SK-N-SH (cell line): ENCODE measurements at regions not wholly inside any gene's neighbourhood (a gene's known extent, or its start where the extent isn't known, plus 50 kb on each side); places are given as distances from the start of the nearest gene placed in this dataset.
A peak's percentile ranks its signal among the peaks of the same experiment; 100 is the strongest.

ENCODE experiments used
- CTCF ChIA-PET: fragments of 300-600, 350-600 bp; formaldehyde crosslinking; extraction: SDS; loops from one replicate; lab custom pipeline; 2021; lab: Yijun Ruan, JAX
- POLR2A ChIA-PET: fragments of 350-600 bp; sonication (Branson Sonifier 250); formaldehyde crosslinking; extraction: SDS; loops from one replicate; lab custom pipeline; 2020; ENCODE audit warnings: antibody characterized with exemption, inconsistent platforms; lab: Yijun Ruan, JAX
- DNase-seq: peaks from one replicate; pipeline ENCODE4 v3.0.0; 2012
- H2AFZ ChIP-seq: fragments of 200-600 bp; sonication (generic); 2 replicates; pipeline ENCODE4 v1.8.1; 2016; ENCODE audit warnings: antibody characterized with exemption, mild to moderate bottlenecking, low read depth
- H3F3A ChIP-seq: fragments of 200-600 bp; sonication (generic); replicated peaks from 2 replicates; pipeline ENCODE3; 2016; ENCODE audit warnings: antibody characterized with exemption, mild to moderate bottlenecking; ENCODE audit not compliant: insufficient read depth
- H3K27ac ChIP-seq, 2 experiments: fragments of 200-500 bp in 1 of 2; fragments of 200-600 bp in 1 of 2; sonication (Bioruptor generic) in 1 of 2; sonication (generic), shearing (Covaris generic) in 1 of 2; 2 replicates each; pipeline versions ENCODE4 v1.5.1 to v1.6.1; 2014 to 2016; ENCODE audit warnings: low read depth in 2 of 2, inconsistent platforms in 1 of 2, low read length in 1 of 2, mild to moderate bottlenecking in 1 of 2, mixed read lengths in 1 of 2
- H3K27me3 ChIP-seq: fragments of 200-600 bp; sonication (generic), shearing (Covaris generic); 2 replicates; pipeline ENCODE4 v1.6.1; 2016; ENCODE audit warnings: mixed run types; ENCODE audit not compliant: insufficient read depth
- H3K36me3 ChIP-seq, 2 experiments: fragments of 200-500 bp in 1 of 2; fragments of 200-600 bp in 1 of 2; sonication (Bioruptor generic) in 1 of 2; sonication (generic) in 1 of 2; replicated peaks in 1 of 2; 2 replicates each; pipeline versions ENCODE3 to v1.5.1; 2014 to 2016; ENCODE audit warnings: low read length in 1 of 2, mild to moderate bottlenecking in 1 of 2; ENCODE audit not compliant: insufficient read depth in 2 of 2, control insufficient read depth in 1 of 2
- H3K4me1 ChIP-seq, 2 experiments: fragments of 200-500 bp in 1 of 2; fragments of 200-600 bp in 1 of 2; sonication (Bioruptor generic) in 1 of 2; sonication (generic), shearing (Covaris generic) in 1 of 2; 2 replicates each; pipeline versions ENCODE4 v1.5.1 to v1.6.1; 2014 to 2016; ENCODE audit warnings: low read depth in 1 of 2, low read length in 1 of 2, mixed run types in 1 of 2; ENCODE audit not compliant: insufficient read depth in 2 of 2, control insufficient read depth in 1 of 2
- H3K4me2 ChIP-seq: fragments of 200-600 bp; sonication (generic), shearing (Covaris generic); 2 replicates; pipeline ENCODE4 v1.6.1; 2017; ENCODE audit warnings: mixed run types
- H3K4me3 ChIP-seq, 2 experiments: fragments of 200-500 bp in 1 of 2; fragments of 200-600 bp in 1 of 2; sonication (Bioruptor generic) in 1 of 2; sonication (generic), shearing (Covaris generic) in 1 of 2; 2 replicates each; pipeline versions ENCODE4 v1.5.1 to v1.8.1; 2014 to 2016; ENCODE audit warnings: low read depth in 2 of 2, inconsistent platforms in 1 of 2, low read length in 1 of 2, mild to moderate bottlenecking in 1 of 2, mixed read lengths in 1 of 2, moderate library complexity in 1 of 2
- H3K79me2 ChIP-seq: fragments of 200-600 bp; sonication (generic); 2 replicates; pipeline ENCODE4 v1.8.1; 2017; ENCODE audit warnings: mild to moderate bottlenecking; ENCODE audit not compliant: insufficient read depth
- H3K9ac ChIP-seq: fragments of 200-600 bp; sonication (generic); 2 replicates; pipeline ENCODE4 v1.6.1; 2017; ENCODE audit warnings: mixed run types
- H3K9me2 ChIP-seq: fragments of 200-600 bp; sonication (generic); 2 replicates; pipeline ENCODE4 v1.6.1; 2017; ENCODE audit warnings: mixed run types
- H3K9me3 ChIP-seq: fragments of 200-600 bp; sonication (generic); 2 replicates; pipeline ENCODE4 v1.6.1; 2017; ENCODE audit warnings: mixed run types, mild to moderate bottlenecking, moderate library complexity
- H4K20me1 ChIP-seq: fragments of 200-600 bp; sonication (generic); 2 replicates; pipeline ENCODE4 v1.6.1; 2017; ENCODE audit warnings: mild to moderate bottlenecking, mixed run types; ENCODE audit not compliant: insufficient read depth
- FOSL2 ChIP-seq: IDR thresholded peaks from 2 replicates; pipeline ENCODE4 v1.4.0; 2012; ENCODE audit warnings: low read depth, mild to moderate bottlenecking, moderate library complexity, borderline replicate concordance
- GATA2 ChIP-seq: sonication (generic); formaldehyde crosslinking; IDR thresholded peaks from 2 replicates; pipeline ENCODE4 v1.5.0; 2020; ENCODE audit warnings: mild to moderate bottlenecking, missing genetic modification reagents
- RFX5 ChIP-seq: IDR thresholded peaks from 2 replicates; pipeline ENCODE4 v1.6.1; 2012; ENCODE audit warnings: mild to moderate bottlenecking, improper control_type of control experiment, low read length
- TCF12 ChIP-seq: IDR thresholded peaks from 2 replicates; pipeline ENCODE4 v1.4.0; 2012
- TEAD4 ChIP-seq: IDR thresholded peaks from 2 replicates; pipeline ENCODE4 v1.4.0; 2012; ENCODE audit warnings: mild to moderate bottlenecking, borderline replicate concordance; ENCODE audit not compliant: insufficient read depth
- USF2 ChIP-seq: fragments of 150-350 bp; IDR thresholded peaks from 2 replicates; pipeline ENCODE4 v1.6.1; 2017; ENCODE audit warnings: antibody characterized with exemption, low read length, low read depth, borderline replicate concordance
- ZBTB33 ChIP-seq: IDR thresholded peaks from 2 replicates; pipeline ENCODE4 v1.4.0; 2012; ENCODE audit warnings: low read depth, borderline replicate concordance
- WGBS: methylation state at CpG from one replicate; pipeline ENCODE4 v1.1.6; 2017; ENCODE audit warnings: low lambda C conversion rate; 5-methylcytosine and 5-hydroxymethylcytosine counted together

- 48% methylated on average over 2 of the region's 2 CpGs for WGBS
- no peak overlapping the region for H3K4me2 ChIP-seq
- TF ChIP-seq FOSL2 (no peak), TEAD4 (no peak), USF2 (no peak), RFX5 (no peak)
- no peaks in the 10 kb centered on the region for H3K9me2 ChIP-seq
- H3K27ac ChIP-seq, result no peak overlapping the region
- CTCF ChIA-PET, result no interaction called here
- H3K79me2 ChIP-seq, result no peaks in the 10 kb centered on the region
- H3F3A ChIP-seq, result no peaks in the 10 kb centered on the region
- H3K4me1 ChIP-seq, result peaks cover 0 to 6% of the 10 kb centered on the region in 2 experiments; a peak in 2 of 4 replicates
- no peaks in the 10 kb centered on the region for H3K9me3 ChIP-seq
- POLR2A ChIA-PET, result no interaction called here
- no peaks in the 10 kb centered on the region for H4K20me1 ChIP-seq
- no peak overlapping the region for H3K9ac ChIP-seq
- H3K27me3 ChIP-seq, result no peaks in the 10 kb centered on the region
- no peak overlapping the region for H3K4me3 ChIP-seq
- DNase-seq, result no peak
- H3K36me3 ChIP-seq, result no peaks in the 10 kb centered on the region
- no peak overlapping the region for H2AFZ ChIP-seq
These were observed 291.0 kb upstream of the SEMA6A start for GRCh38 chr5:116865651-116866050.

GRCh38 chr5:116864838-116865190 is 290.2 kb upstream of the SEMA6A start:
- H3K27ac ChIP-seq, result no peak overlapping the region
- H3K4me2 ChIP-seq, result no peak overlapping the region
- H3K4me1 ChIP-seq, result peaks cover 0 to 6% of the 10 kb centered on the region in 2 experiments; a peak in 2 of 4 replicates
- H4K20me1 ChIP-seq, result no peaks in the 10 kb centered on the region
- no peaks in the 10 kb centered on the region for H3K27me3 ChIP-seq
- H2AFZ ChIP-seq, result no peak overlapping the region
- no peaks in the 10 kb centered on the region for H3F3A ChIP-seq
- H3K9me3 ChIP-seq, result no peaks in the 10 kb centered on the region
- POLR2A ChIA-PET, result no interaction called here
- TF ChIP-seq TCF12, result no peak
- CTCF ChIA-PET, result no interaction called here
- no peak for DNase-seq
- H3K36me3 ChIP-seq, result no peaks in the 10 kb centered on the region
- no peaks in the 10 kb centered on the region for H3K79me2 ChIP-seq
- H3K9me2 ChIP-seq, result no peaks in the 10 kb centered on the region
- no peak overlapping the region for H3K9ac ChIP-seq
- no peak overlapping the region for H3K4me3 ChIP-seq

- TF ChIP-seq ZBTB33 (no peak), GATA2 (CRISPR knock-in tag) (peak; percentile 22; the same call in 1 of the 2 replicates)
- Histone ChIP-seq H3K9ac (no peak overlapping the region), H3K9me3 (no peaks in the 10 kb centered on the region), H4K20me1 (no peaks in the 10 kb centered on the region), H3K27me3 (no peaks in the 10 kb centered on the region), H3K4me2 (no peak overlapping the region), H2AFZ (no peak overlapping the region), H3F3A (no peaks in the 10 kb centered on the region), H3K4me1 (peaks cover 0 to 6% of the 10 kb centered on the region in 2 experiments; a peak in 2 of 4 replicates), H3K79me2 (no peaks in the 10 kb centered on the region), H3K9me2 (no peaks in the 10 kb centered on the region), H3K27ac (no peak overlapping the region; a peak in 1 of 4 replicates), H3K4me3 (no peak overlapping the region), H3K36me3 (no peaks in the 10 kb centered on the region)
- 44% methylated on average over 9 of the region's 9 CpGs for WGBS
- POLR2A ChIA-PET, result no interaction called here
- CTCF ChIA-PET, result no interaction called here
- DNase-seq, result peak; percentile 30
These were observed 289.7 kb upstream of the SEMA6A start for GRCh38 chr5:116864157-116864837.
